ENCODE measurements at regions not wholly inside any gene's neighbourhood (a gene's known extent, or its start where the extent isn't known, plus 50 kb on each side); places are given as distances from the start of the nearest gene placed in this dataset.

DNA sequence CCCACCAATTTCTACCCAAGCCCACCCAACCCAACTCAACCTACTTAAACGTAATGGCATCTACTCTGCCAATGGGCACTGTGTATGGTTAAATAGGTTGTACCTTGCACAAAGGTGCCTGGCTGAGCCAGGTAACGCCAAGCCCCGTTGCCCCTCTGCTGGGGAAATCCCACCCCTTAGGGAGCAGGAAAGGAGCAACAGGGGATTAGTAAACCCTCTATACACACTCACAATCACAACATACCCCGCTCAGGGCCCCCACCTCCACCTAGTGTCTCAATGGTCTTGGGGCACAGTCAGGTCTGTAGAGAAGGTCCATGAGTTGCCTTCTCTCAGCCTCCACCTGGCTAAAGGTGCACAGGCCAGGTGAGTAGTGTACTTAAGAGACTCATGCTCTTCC, 74.3 kb upstream of the PCBD1 start:
- Histone ChIP-seq H3K4me3 (no peak overlapping the region), H3K27me3 (ENCODE audit: insufficient read depth, low read depth) (peaks cover 76% of the 10 kb centered on the region), H4K20me1 (ENCODE audit: insufficient read depth) (no peaks in the 10 kb centered on the region), H2AFZ (no peak overlapping the region), H3K27ac (no peak overlapping the region), H3K4me2 (no peak overlapping the region), H3K36me3 (ENCODE audit: low read depth) (no peaks in the 10 kb centered on the region), H3K9me2 (ENCODE audit: insufficient read depth) (no peaks in the 10 kb centered on the region), H3F3A (ENCODE audit: insufficient read depth, low read depth) (peaks cover 6% of the 10 kb centered on the region; the same call in 1 of the 2 replicates), H3K9me3 (ENCODE audit: insufficient read depth, low read depth) (no peaks in the 10 kb centered on the region), H3K79me2 (ENCODE audit: low read depth) (no peaks in the 10 kb centered on the region), H3K4me1 (replicated peaks; ENCODE audit: insufficient read depth) (no peaks in the 10 kb centered on the region)
- ChIA-PET POLR2A (ENCODE audit: unreplicated experiment) (no interaction called here), CTCF (no interaction called here)
- intact Hi-C loops (cut with micrococcal nuclease; ENCODE audit: unreplicated experiment), result no loop called here
- BruUV-seq (replicated peaks), result no TSS peak
- DNase-seq, result no peak
- no peak for TF ChIP-seq EZH2 (IDR thresholded peaks at IDR 0.05; ENCODE audit: low read depth)
- TF ChIP-seq, protein P1, sequence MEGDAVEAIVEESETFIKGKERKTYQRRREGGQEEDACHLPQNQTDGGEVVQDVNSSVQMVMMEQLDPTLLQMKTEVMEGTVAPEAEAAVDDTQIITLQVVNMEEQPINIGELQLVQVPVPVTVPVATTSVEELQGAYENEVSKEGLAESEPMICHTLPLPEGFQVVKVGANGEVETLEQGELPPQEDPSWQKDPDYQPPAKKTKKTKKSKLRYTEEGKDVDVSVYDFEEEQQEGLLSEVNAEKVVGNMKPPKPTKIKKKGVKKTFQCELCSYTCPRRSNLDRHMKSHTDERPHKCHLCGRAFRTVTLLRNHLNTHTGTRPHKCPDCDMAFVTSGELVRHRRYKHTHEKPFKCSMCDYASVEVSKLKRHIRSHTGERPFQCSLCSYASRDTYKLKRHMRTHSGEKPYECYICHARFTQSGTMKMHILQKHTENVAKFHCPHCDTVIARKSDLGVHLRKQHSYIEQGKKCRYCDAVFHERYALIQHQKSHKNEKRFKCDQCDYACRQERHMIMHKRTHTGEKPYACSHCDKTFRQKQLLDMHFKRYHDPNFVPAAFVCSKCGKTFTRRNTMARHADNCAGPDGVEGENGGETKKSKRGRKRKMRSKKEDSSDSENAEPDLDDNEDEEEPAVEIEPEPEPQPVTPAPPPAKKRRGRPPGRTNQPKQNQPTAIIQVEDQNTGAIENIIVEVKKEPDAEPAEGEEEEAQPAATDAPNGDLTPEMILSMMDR (conservative IDR thresholded peaks at IDR 0.05), result no peak

DNA sequence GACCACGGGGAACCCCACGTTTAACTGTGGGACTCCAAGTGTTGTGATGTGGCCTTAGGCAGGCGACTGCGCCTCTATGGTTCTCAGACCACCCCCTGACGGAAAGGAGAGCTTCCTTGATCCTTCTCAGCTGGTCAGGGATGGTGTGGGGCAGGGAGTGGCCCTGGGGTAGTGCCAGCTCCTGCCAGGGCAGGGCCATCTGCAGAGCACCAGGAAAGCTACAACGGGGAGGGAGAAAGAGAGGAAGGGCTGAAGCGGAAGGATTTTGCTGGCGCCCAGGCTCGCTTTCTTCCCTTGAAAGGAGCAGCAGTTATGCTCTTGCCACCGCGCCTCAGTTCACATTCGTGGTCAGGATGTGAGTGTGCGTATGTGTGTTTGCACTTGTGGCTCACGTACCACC, 74.9 kb upstream of the PCBD1 start:
- no peak for DNase-seq
- Histone ChIP-seq H3K27ac (no peak overlapping the region), H3K4me3 (no peak overlapping the region), H3K36me3 (ENCODE audit: low read depth) (no peaks in the 10 kb centered on the region), H2AFZ (no peak overlapping the region), H3K27me3 (ENCODE audit: insufficient read depth, low read depth) (peaks cover 73% of the 10 kb centered on the region), H4K20me1 (ENCODE audit: insufficient read depth) (no peaks in the 10 kb centered on the region), H3K9me2 (ENCODE audit: insufficient read depth) (no peaks in the 10 kb centered on the region), H3K4me2 (no peak overlapping the region), H3F3A (ENCODE audit: insufficient read depth, low read depth) (peaks cover 6% of the 10 kb centered on the region; the same call in 1 of the 2 replicates), H3K79me2 (ENCODE audit: low read depth) (no peaks in the 10 kb centered on the region), H3K4me1 (replicated peaks; ENCODE audit: insufficient read depth) (no peaks in the 10 kb centered on the region), H3K9me3 (ENCODE audit: insufficient read depth, low read depth) (no peaks in the 10 kb centered on the region)
- CTCF ChIA-PET, result no interaction called here
- POLR2A ChIA-PET (ENCODE audit: unreplicated experiment), result no interaction called here
- intact Hi-C loops (cut with micrococcal nuclease; ENCODE audit: unreplicated experiment), result no loop called here
- no TSS peak for BruUV-seq (replicated peaks)
- no peak for TF ChIP-seq EZH2 (IDR thresholded peaks at IDR 0.05; ENCODE audit: low read depth)
- TF ChIP-seq, protein P1 (conservative IDR thresholded peaks at IDR 0.05), result no peak

DNA sequence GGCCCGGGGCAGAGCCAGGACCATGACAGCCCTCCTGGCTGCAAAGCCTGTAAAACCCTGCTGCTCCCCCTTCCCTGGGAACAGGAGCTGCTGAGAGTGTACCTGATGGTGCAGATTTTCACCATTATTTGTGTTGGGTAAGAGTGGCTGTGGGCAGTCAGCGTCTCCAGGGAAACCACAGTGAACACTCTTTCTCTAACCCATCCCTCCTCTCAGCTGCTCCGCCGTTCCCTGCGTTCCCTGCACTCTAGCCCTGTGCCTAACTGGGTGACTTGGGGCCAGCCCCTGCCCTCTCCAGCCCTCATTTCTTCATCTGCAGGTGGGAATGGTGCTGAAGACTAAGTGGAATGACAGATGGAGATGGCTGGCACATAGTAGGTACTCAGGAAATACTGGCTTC, 75.9 kb upstream of the PCBD1 start:
- Histone ChIP-seq H2AFZ (no peak overlapping the region), H3K27ac (no peak overlapping the region), H3K4me2 (no peak overlapping the region), H3F3A (ENCODE audit: insufficient read depth, low read depth) (peaks cover 6% of the 10 kb centered on the region; the same call in 1 of the 2 replicates), H3K4me1 (replicated peaks; ENCODE audit: insufficient read depth) (no peaks in the 10 kb centered on the region), H3K9me3 (ENCODE audit: insufficient read depth, low read depth) (no peaks in the 10 kb centered on the region), H4K20me1 (ENCODE audit: insufficient read depth) (no peaks in the 10 kb centered on the region), H3K4me3 (no peak overlapping the region), H3K36me3 (ENCODE audit: low read depth) (no peaks in the 10 kb centered on the region), H3K9me2 (ENCODE audit: insufficient read depth) (no peaks in the 10 kb centered on the region), H3K79me2 (ENCODE audit: low read depth) (no peaks in the 10 kb centered on the region), H3K27me3 (ENCODE audit: insufficient read depth, low read depth) (peaks cover 68% of the 10 kb centered on the region)
- TF ChIP-seq, protein P1 (conservative IDR thresholded peaks at IDR 0.05), result no peak
- TF ChIP-seq EZH2 (IDR thresholded peaks at IDR 0.05; ENCODE audit: low read depth), result no peak
- no TSS peak for BruUV-seq (replicated peaks)
- DNase-seq, result no peak
- intact Hi-C loops (cut with micrococcal nuclease; ENCODE audit: unreplicated experiment), result no loop called here
- POLR2A ChIA-PET (ENCODE audit: unreplicated experiment), result no interaction called here
- CTCF ChIA-PET, result no interaction called here
